AG09319 (cell line): ENCODE measurements at regions not wholly inside any gene's neighbourhood (a gene's known extent, or its start where the extent isn't known, plus 50 kb on each side); places are given as distances from the start of the nearest gene placed in this dataset.

ENCODE experiments used
- DNase-seq: peaks from one replicate; pipeline ENCODE4 v3.0.0-alpha.2; 2010; ENCODE audit warnings: low read depth; ENCODE audit errors: extremely low read depth
- TF ChIP-seq, protein P1 (sequence below): IDR thresholded peaks from 2 replicates; pipeline ENCODE4 v1.5.1; 2011; ENCODE audit warnings: low read depth, mild to moderate bottlenecking, inconsistent platforms, low read length, moderate library complexity

DNA sequence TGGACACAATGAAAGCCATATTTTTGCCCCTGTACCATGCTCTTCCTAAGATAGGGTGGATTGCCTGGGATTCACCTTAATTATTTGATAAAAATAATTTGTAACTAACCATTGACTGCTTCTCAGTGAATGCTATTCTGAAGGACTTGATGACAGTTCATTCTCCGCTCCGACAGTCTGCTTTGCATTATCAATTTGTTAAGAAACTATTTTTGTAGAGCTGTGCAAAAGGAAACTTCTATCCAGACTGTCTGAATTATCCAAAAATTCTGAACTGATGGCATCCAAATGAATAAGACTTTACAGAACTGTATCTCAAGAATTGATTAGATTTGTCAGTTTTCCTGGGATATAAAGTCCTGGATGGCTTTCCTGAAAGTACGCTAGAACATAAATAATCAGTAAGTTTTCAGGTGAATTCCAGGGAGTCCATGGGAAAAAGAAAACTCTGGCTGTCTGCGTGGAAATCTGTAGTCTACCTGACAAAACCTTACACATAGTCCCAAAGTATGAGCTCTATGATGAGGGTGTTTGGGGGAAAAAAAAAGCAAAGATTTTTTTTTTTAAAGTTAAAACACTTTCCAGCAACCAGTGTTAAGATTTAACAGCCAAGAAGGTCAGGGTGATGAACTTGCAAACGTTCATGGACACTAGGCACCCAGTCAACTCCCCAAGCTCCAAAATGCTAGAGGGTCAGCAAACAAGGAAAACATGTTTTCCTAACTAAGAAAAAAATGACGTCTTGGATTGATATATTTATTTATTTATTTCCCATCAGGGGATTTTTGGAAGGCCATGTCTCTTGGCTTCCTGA lies 291.1 kb upstream of the TBX3 start:
- TF ChIP-seq, protein P1, sequence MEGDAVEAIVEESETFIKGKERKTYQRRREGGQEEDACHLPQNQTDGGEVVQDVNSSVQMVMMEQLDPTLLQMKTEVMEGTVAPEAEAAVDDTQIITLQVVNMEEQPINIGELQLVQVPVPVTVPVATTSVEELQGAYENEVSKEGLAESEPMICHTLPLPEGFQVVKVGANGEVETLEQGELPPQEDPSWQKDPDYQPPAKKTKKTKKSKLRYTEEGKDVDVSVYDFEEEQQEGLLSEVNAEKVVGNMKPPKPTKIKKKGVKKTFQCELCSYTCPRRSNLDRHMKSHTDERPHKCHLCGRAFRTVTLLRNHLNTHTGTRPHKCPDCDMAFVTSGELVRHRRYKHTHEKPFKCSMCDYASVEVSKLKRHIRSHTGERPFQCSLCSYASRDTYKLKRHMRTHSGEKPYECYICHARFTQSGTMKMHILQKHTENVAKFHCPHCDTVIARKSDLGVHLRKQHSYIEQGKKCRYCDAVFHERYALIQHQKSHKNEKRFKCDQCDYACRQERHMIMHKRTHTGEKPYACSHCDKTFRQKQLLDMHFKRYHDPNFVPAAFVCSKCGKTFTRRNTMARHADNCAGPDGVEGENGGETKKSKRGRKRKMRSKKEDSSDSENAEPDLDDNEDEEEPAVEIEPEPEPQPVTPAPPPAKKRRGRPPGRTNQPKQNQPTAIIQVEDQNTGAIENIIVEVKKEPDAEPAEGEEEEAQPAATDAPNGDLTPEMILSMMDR, result no peak
- DNase-seq, result no peak

DNA sequence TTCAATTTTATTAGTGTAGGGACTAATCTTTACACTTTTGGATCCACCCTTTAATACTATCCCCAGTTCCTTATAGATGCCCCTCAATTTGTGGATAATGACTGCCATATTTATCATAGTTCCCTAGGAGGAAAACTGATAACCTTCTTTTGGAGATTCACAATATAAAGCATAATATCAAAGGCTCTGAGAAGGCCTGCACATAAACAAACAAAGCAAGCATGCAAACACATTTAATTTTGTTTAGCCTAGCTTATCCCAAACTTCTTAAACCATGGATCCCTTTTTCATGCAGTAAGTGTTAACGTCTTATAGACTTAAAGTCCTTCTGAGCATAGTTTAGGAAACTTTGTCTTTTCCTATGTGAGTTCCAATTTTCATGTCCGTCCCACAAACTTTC lies 290.4 kb upstream of the TBX3 start:
- no peak for DNase-seq
- TF ChIP-seq, protein P1, result no peak

DNA sequence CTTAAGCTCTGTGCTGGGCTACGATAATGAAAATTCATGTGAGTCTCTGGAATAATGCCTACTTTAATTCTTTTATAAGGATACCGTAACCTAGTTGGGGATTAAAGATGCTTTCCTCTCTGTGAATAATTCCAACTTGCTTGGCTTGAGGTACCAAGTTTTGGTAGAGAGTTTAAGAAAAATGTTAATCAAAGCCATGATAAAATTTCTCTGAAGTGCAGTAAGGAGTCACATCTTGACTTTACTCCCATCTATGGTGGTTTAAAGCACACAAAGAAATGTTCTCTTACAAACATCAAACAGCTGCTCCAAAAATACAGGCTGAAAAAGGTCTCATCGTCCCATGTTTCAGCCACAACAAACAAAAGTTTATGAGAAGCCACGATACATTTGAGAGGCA lies 284.8 kb upstream of the TBX3 start:
- TF ChIP-seq, protein P1, result no peak
- DNase-seq, result no peak

DNA sequence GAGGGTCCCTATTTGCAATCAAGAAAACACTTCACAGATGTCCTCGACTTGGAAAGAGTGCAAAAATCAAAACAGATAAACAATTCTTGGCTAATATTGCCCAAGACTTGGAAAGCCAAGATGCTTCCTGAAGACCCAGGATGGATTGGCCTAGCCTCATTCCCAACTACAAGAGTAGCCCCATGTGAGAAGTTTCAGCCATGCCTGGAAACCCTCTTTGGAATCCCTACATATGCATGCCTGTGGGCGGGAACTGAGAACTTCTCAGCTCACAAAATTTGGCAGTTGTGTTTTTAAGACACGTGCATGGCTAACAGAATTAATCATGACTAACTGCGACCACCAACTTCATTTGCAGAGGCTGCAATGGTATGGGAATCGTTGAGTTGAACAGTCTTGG lies 283.2 kb upstream of the TBX3 start:
- TF ChIP-seq, protein P1, result no peak

DNA sequence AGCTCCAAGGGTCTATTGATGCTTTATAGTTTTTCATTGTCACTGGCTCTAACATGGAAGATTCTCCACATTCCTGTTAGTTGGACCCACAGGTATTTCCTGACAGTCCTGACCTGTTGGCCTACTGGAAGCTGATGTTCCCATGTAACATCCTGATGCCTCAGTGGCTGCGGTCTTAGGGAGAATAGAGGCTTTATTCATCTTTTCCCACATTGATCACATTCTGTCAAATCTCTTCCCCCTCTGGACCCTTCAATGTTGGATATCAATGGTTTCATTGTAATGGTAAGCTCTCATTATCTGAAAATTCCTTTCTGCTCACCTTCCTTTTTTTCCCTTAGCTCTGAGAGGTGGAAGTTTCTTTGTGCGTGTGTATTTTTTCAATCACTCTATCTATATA lies 280.9 kb upstream of the TBX3 start:
- DNase-seq, result no peak
- TF ChIP-seq, protein P1, result no peak

More for the DNA sequence above, 283.2 kb upstream of the TBX3 start:
- DNase-seq, result no peak

DNA sequence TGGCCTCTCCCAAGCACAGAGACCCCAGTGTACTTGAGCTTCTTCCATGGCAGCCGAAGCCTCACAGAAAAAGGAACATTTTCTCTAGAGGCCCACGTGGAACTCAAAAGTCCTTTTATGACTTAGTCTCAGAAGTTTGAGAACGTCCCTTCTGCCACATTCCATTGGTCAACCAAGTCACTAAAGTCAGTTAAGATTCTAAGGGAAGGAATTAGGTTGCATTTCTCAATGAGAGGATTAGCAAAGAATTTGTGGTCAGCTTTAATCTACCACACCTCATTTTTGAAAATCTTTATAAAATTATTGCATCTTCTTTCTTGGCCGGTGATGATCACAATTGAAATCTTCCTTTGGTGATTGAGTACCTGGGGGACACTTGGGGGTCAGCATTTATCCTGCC lies 279.9 kb upstream of the TBX3 start:
- TF ChIP-seq, protein P1, result no peak
- DNase-seq, result no peak

DNA sequence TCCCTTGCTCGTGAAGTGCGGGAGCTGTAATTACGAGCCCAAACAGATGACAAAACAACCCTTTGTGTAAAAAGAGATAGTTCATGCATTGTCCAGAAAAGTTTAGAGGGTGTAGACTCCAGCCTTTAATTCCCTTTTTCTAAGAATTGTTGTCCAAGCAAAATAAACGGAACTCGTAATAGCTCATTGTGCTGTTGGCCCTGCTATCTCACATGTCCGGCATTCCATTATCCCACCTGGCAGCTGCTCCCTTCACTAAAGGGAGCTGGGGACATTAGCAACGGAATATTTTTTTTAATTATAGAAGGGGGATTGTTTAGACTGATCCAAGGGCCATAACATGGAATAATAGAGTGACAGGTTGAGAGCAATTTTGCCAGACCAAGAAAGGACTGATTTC lies 277.5 kb upstream of the TBX3 start:
- TF ChIP-seq, protein P1, result no peak
- no peak for DNase-seq
